ENCODE measurements at regions not wholly inside any gene's neighbourhood (a gene's known extent, or its start where the extent isn't known, plus 50 kb on each side); places are given as distances from the start of the nearest gene placed in this dataset.

- FAIRE-seq (no peak), DNase-seq (ENCODE audit: extremely low spot score, insufficient read length, low read depth) (no peak)
Observed at GRCh38 chr18:6465281-6465680, 50.6 kb upstream of the L3MBTL4 start.

- DNase-seq (ENCODE audit: extremely low spot score, insufficient read length, low read depth) (no peak), FAIRE-seq (no peak)
Observed at GRCh38 chr18:6476190-6476589, 61.5 kb upstream of the L3MBTL4 start.

- no peak for FAIRE-seq
- DNase-seq (ENCODE audit: extremely low spot score, insufficient read length, low read depth), result no peak
Observed at GRCh38 chr18:6476880-6477279, 62.2 kb upstream of the L3MBTL4 start.

- DNase-seq (ENCODE audit: extremely low spot score, insufficient read length, low read depth), result no peak
- no peak for FAIRE-seq
Observed at GRCh38 chr18:6478121-6478520, 63.4 kb upstream of the L3MBTL4 start.

GRCh38 chr18:6479699-6480098, 65.0 kb upstream of the L3MBTL4 start:
- DNase-seq (ENCODE audit: extremely low spot score, insufficient read length, low read depth) (no peak), FAIRE-seq (no peak)

- no peak for FAIRE-seq
- DNase-seq (ENCODE audit: extremely low spot score, insufficient read length, low read depth), result peak; percentile 22
Observed at GRCh38 chr18:6482198-6482977, 67.7 kb upstream of the L3MBTL4 start.

- FAIRE-seq, result no peak
Observed at GRCh38 chr18:6484659-6485058, 69.9 kb upstream of the L3MBTL4 start.

GRCh38 chr18:6486313-6486712, 71.6 kb upstream of the L3MBTL4 start:
- FAIRE-seq (no peak), DNase-seq (ENCODE audit: extremely low spot score, insufficient read length, low read depth) (no peak)

More at GRCh38 chr18:6484659-6485058, 69.9 kb upstream of the L3MBTL4 start:
- no peak for DNase-seq (ENCODE audit: extremely low spot score, insufficient read length, low read depth)

GRCh38 chr18:6486764-6487426, 72.2 kb upstream of the L3MBTL4 start:
- FAIRE-seq (no peak), DNase-seq (ENCODE audit: extremely low spot score, insufficient read length, low read depth) (no peak)

GRCh38 chr18:6487968-6488367, 73.3 kb upstream of the L3MBTL4 start:
- FAIRE-seq (no peak), DNase-seq (ENCODE audit: extremely low spot score, insufficient read length, low read depth) (no peak)

- DNase-seq (ENCODE audit: extremely low spot score, insufficient read length, low read depth) (no peak), FAIRE-seq (no peak)
Observed at GRCh38 chr18:6488956-6489355, 74.2 kb upstream of the L3MBTL4 start.

GRCh38 chr18:6489977-6490376, 75.3 kb upstream of the L3MBTL4 start:
- FAIRE-seq (no peak), DNase-seq (ENCODE audit: extremely low spot score, insufficient read length, low read depth) (no peak)

GRCh38 chr18:6493194-6493593, 78.5 kb upstream of the L3MBTL4 start:
- DNase-seq (ENCODE audit: extremely low spot score, insufficient read length, low read depth), result no peak
- FAIRE-seq, result no peak

GRCh38 chr18:6495536-6495935, 80.8 kb upstream of the L3MBTL4 start:
- DNase-seq (ENCODE audit: extremely low spot score, insufficient read length, low read depth) (no peak), FAIRE-seq (no peak)

- DNase-seq (ENCODE audit: extremely low spot score, insufficient read length, low read depth) (no peak), FAIRE-seq (no peak)
Observed at GRCh38 chr18:6497543-6497942, 82.8 kb upstream of the L3MBTL4 start.

GRCh38 chr18:6498289-6498856, 83.7 kb upstream of the L3MBTL4 start:
- FAIRE-seq (no peak), DNase-seq (ENCODE audit: extremely low spot score, insufficient read length, low read depth) (no peak)

GRCh38 chr18:6504605-6505497, 90.1 kb upstream of the L3MBTL4 start:
- DNase-seq (ENCODE audit: extremely low spot score, insufficient read length, low read depth), result no peak

GRCh38 chr18:6505498-6505875, 90.8 kb upstream of the L3MBTL4 start:
- DNase-seq (ENCODE audit: extremely low spot score, insufficient read length, low read depth), result no peak
- no peak for FAIRE-seq

More at GRCh38 chr18:6504605-6505497, 90.1 kb upstream of the L3MBTL4 start:
- no peak for FAIRE-seq

- DNase-seq (ENCODE audit: extremely low spot score, insufficient read length, low read depth) (no peak), FAIRE-seq (no peak)
Observed at GRCh38 chr18:6509417-6509816, 94.7 kb upstream of the L3MBTL4 start.

GRCh38 chr18:6509832-6510231, 95.1 kb upstream of the L3MBTL4 start:
- DNase-seq (ENCODE audit: extremely low spot score, insufficient read length, low read depth), result no peak

More at GRCh38 chr18:6509832-6510231, 95.1 kb upstream of the L3MBTL4 start:
- FAIRE-seq, result no peak

All from GM18507 (cell line).